Erythroblast (primary cell): ENCODE measurements at regions not wholly inside any gene's neighbourhood (a gene's known extent, or its start where the extent isn't known, plus 50 kb on each side); places are given as distances from the start of the nearest gene placed in this dataset.

Experiments used
- GATA1 ChIP-seq: IDR thresholded peaks from 2 replicates; pipeline ENCODE4 v1.6.1; 2011; ENCODE audit warnings: low read depth, mild to moderate bottlenecking, control low read depth, low read length, moderate library complexity
- POLR2A ChIP-seq: IDR thresholded peaks from 2 replicates; pipeline ENCODE4 v1.6.1; 2011; ENCODE audit warnings: mild to moderate bottlenecking, low read length

DNA sequence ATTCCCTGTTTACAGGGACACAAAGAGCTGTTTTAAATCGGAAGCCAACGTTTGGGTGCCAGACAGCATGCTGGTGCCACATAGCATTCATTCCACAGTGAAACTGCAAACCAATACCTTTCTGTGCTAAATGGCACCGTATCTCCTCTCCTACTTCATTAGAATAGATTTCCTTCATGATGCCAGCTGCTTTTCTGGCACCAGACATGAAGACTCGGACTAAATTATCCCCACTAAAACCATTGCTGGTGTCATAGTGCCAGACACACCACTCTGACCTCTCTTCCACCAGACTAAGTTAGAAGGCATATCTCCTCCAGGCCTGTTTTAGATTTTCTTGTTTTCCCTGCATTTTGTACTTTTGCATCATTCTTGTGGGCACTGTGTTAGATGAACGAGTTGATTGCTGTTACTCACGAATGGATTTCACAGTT is 155.1 kb downstream of the ETV1 start:
- TF ChIP-seq POLR2A (no peak), GATA1 (no peak)
